ENCODE measurements at regions not wholly inside any gene's neighbourhood (a gene's known extent, or its start where the extent isn't known, plus 50 kb on each side); places are given as distances from the start of the nearest gene placed in this dataset.

- DNase-seq (ENCODE audit: unreplicated experiment), result no peak
- Mint-ChIP-seq H3K27me3 (ENCODE audit: insufficient read depth, unreplicated experiment) (peaks cover 35% of the 10 kb centered on the region), H3K27ac (ENCODE audit: low read depth, unreplicated experiment) (no peak overlapping the region), H3K4me3 (ENCODE audit: unreplicated experiment) (no peak overlapping the region), H3K36me3 (ENCODE audit: insufficient read depth, unreplicated experiment) (no peaks in the 10 kb centered on the region), H3K4me1 (ENCODE audit: insufficient read depth, unreplicated experiment) (no peaks in the 10 kb centered on the region), H3K9me3 (ENCODE audit: unreplicated experiment) (no peaks in the 10 kb centered on the region)
- intact Hi-C loops (cut with micrococcal nuclease), result no loop called here
- ChIA-PET POLR2A (no interaction called here), CTCF (no interaction called here)
- TF ChIP-seq CTCF (IDR thresholded peaks at IDR 0.05; ENCODE audit: unreplicated experiment), result no peak
- no TSS peak for BruUV-seq (replicated peaks)
These were observed 50.4 kb upstream of the WDR11 start for GRCh38 chr10:120800528-120801323.

Measured in MCF 10A (cell line).